SJCRH30 (cell line): ENCODE measurements at regions not wholly inside any gene's neighbourhood (a gene's known extent, or its start where the extent isn't known, plus 50 kb on each side); places are given as distances from the start of the nearest gene placed in this dataset.
A peak's percentile ranks its signal among the peaks of the same experiment; 100 is the strongest.

Source experiments
- DNase-seq, 2 experiments: peaks; one replicate each; pipeline ENCODE4 v3.0.0-alpha.2; 2015 to 2020
- H3K27ac ChIP-seq: fragments of 250-450 bp; sonication (Bioruptor Pico); 2 replicates; pipeline ENCODE4 v1.5.1; 2020; ENCODE audit warnings: mild to moderate bottlenecking, moderate library complexity
- H3K27me3 ChIP-seq: fragments of 250-450 bp; sonication (Bioruptor Pico); 2 replicates; pipeline ENCODE4 v1.5.1; 2020; ENCODE audit warnings: mild to moderate bottlenecking, moderate library complexity
- H3K36me3 ChIP-seq: fragments of 250-450 bp; sonication (Bioruptor Pico); 2 replicates; pipeline ENCODE4 v1.5.1; 2020; ENCODE audit warnings: mild to moderate bottlenecking, moderate library complexity
- H3K4me1 ChIP-seq: fragments of 250-450 bp; sonication (Bioruptor Pico); 2 replicates; pipeline ENCODE4 v1.5.1; 2020; ENCODE audit warnings: mild to moderate bottlenecking, moderate library complexity
- H3K4me3 ChIP-seq: fragments of 250-450 bp; sonication (Bioruptor Pico); 2 replicates; pipeline ENCODE4 v1.5.1; 2020; ENCODE audit warnings: mild to moderate bottlenecking, moderate library complexity
- H3K9me3 ChIP-seq: fragments of 250-450 bp; sonication (Bioruptor Pico); replicated peaks from 2 replicates; pipeline ENCODE4 v1.5.1; 2020; ENCODE audit warnings: mild to moderate bottlenecking, moderate library complexity

DNA sequence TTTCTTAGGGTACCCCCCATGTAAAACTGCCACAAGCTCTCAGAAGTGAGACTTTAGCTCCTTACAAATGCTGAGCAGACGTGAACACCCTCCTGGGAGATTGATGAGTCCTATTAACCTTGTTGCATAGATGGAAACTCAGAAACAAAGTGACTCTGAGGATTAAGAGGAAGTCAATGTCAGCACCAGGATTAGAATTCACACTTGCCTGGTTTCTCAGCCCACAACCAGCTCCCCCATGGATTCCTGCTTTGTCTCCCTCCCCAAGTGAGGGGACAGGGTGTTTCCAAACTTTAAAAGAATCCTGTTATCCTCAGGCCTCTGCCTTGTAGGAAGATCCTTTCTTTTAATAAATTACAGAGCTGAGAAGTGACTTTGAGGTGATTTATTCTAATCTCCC is 324.4 kb downstream of the NDFIP2 start:
- Histone ChIP-seq H3K27me3 (no peaks in the 10 kb centered on the region), H3K9me3 (no peaks in the 10 kb centered on the region; the same call in 1 of the 2 replicates), H3K36me3 (no peaks in the 10 kb centered on the region), H3K27ac (no peak overlapping the region), H3K4me3 (no peak overlapping the region), H3K4me1 (peaks cover 10% of the 10 kb centered on the region)
- no peak for DNase-seq

DNA sequence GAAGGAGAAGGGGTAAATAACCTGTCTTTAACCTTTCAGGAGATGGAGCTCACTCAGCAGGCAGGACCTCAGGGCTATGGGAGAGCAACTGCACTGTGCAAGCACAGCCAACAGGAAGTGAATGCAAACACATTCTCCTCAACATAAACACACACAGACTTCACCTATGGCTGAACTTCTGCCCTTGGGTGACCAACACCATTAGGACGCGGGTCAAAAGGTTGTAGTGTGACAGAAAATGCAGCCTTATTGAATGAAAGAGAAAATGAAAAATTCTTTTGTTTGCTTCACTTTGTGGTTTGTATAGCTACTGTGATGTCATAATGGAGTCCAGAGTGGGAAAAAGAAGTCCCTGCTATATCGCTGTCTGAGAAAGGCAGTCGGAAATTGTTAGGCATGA is 323.0 kb downstream of the NDFIP2 start:
- DNase-seq = no peak
- H3K4me1 ChIP-seq = peaks cover 19% of the 10 kb centered on the region
- H3K36me3 ChIP-seq = no peaks in the 10 kb centered on the region

DNA sequence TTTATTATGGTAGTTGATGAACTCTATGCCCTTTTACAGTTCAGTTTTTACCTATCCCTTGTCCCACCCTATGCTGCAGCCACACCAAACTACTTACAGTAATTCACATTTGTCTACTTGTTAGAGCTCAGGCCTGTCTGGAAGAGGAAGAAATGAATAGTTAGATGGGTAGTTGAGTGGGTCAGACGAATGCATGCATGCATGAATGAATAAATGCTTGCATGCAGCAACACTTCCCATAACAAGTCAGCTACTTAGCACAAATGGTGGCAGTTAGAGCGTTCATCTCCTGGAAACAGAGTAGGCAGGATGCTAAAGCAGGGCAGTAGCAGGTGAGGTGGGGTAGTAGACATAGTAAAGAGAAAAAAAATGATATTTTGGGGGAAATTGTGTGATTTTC is 322.3 kb downstream of the NDFIP2 start:
- H3K4me1 ChIP-seq = peaks cover 22% of the 10 kb centered on the region
- no peak overlapping the region for H3K27ac ChIP-seq
- no peaks in the 10 kb centered on the region for H3K36me3 ChIP-seq
- no peaks in the 10 kb centered on the region for H3K27me3 ChIP-seq
- H3K4me3 ChIP-seq = no peak overlapping the region
- no peak for DNase-seq
- no peaks in the 10 kb centered on the region for H3K9me3 ChIP-seq

More for the DNA sequence above, 323.0 kb downstream of the NDFIP2 start:
- Histone ChIP-seq H3K4me3 (no peak overlapping the region), H3K27me3 (no peaks in the 10 kb centered on the region), H3K9me3 (no peaks in the 10 kb centered on the region; the same call in 1 of the 2 replicates), H3K27ac (no peak overlapping the region)

DNA sequence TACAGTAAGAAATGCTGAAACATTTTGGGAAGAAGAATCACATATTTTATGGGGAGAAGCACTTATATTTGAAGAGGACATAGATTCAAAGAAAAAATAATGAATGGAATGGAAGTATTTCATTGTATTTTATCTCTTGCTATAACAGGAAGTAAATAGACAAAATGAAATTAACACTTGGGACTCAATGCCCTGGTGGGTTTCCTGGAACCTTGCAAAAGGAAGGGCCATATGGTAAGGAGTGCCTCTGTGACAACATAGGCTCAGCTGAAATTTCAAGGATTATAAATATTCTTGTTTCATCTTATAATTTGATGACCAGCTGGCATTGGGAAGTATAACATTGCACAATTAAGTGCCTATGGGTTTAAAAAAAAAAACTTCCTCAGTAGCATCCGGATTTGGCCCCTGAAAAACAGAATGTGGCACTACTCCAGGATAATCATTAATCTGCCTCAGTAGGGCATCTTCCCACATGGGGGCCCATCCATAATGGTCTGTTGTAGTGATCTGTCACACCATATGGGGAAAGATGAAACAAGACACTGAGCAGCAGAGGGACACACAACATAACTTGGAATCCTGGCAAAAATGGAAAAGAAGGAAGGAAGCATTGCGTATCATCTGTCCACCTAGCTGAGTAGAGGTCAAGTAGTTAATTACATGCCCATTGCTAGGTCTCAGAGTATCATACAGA is 321.6 kb downstream of the NDFIP2 start:
- H3K4me1 ChIP-seq = peaks cover 22% of the 10 kb centered on the region
- no peak overlapping the region for H3K4me3 ChIP-seq
- DNase-seq = no peak
- H3K27ac ChIP-seq = no peak overlapping the region
- no peaks in the 10 kb centered on the region for H3K9me3 ChIP-seq
- no peaks in the 10 kb centered on the region for H3K27me3 ChIP-seq
- no peaks in the 10 kb centered on the region for H3K36me3 ChIP-seq

DNA sequence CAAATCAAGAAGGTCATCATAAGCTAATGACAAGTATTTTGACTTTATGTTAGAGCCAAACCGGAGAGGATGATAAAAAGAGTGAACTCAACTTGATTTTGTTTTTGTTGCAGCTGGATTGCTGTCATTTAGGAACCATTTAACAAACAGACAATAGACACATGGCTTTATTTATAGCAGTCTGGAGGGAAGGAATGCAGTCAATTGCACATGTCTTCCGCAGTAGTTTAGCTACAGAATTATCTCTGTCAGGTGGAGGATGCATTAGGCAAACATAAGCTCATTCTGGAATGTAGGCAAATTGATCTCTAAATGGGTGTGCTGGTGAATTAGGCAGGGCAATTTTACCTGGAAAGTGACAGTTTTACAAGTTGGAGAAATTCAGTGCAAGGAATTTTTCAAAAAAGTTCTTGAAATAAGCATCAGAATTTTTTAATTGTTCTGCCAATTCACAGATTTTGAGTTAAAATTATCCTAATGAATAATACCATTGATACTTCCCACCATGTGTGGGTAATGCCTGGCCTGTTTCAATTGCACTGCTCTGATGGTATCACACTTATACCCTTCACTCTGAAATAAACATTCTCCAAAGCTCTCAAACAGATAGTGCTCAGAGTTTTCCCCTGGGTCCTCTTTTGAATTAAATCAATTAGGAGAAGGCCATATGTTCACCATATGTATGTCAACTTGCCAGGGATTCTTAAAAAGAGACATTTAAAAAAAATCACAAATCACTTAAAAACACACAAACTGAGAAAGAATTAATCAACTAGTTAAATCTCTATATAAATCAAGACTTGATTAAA is 318.3 kb downstream of the NDFIP2 start:
- Histone ChIP-seq H3K36me3 (no peaks in the 10 kb centered on the region), H3K4me1 (peaks cover 49% of the 10 kb centered on the region), H3K27me3 (no peaks in the 10 kb centered on the region), H3K4me3 (no peak overlapping the region), H3K9me3 (0 out of 2 replicates have a peak, but pooled peaks cover 3% of the 10 kb centered on the region), H3K27ac (no peak overlapping the region)
- no peak for DNase-seq

DNA sequence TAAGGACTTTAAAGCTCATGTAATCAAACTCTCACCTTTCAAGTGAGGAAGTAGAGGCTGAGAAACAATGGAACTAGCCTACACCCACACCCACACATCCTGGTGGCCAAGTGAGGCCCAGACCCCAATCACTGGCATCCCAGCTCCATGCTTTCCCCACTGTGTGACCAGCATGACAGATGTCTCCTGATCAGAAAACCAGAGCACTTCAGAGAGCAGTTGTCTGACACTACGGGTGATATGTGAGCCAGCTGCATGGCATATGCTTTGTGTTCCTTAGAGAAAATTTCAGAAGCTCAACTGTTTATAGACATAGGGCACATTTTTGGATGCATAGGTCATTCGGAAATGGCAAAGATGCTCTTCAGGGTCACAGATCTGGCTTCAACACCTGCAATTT is 315.2 kb downstream of the NDFIP2 start:
- Histone ChIP-seq H3K27me3 (no peaks in the 10 kb centered on the region), H3K4me3 (no peak overlapping the region), H3K27ac (peak overlapping the region; percentile 59), H3K9me3 (0 out of 2 replicates have a peak, but pooled peaks cover 3% of the 10 kb centered on the region), H3K4me1 (peaks cover 51% of the 10 kb centered on the region), H3K36me3 (no peaks in the 10 kb centered on the region)
- DNase-seq = peak; percentile 68 to 77

DNA sequence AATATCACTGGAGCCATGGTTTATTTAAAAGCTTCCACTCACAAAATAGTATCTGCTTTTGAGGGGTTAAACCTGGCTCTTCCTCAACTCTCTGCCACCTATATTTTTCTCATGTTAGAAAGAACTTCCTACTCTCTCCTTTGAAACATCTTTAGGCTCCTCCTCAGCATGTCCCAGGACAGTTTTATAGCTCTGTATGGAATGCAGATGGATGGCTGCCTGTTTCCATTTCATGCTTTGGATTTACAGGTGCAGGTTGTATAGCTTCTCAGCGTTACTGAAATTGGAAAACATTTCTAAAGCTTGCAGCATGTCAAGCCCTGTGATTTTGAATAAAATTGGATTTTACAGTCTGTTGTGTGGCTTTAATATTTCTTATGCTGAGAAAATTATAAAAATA is 314.0 kb downstream of the NDFIP2 start:
- Histone ChIP-seq H3K4me1 (peaks cover 51% of the 10 kb centered on the region), H3K9me3 (0 out of 2 replicates have a peak, but pooled peaks cover 3% of the 10 kb centered on the region), H3K36me3 (no peaks in the 10 kb centered on the region), H3K4me3 (no peak overlapping the region), H3K27me3 (no peaks in the 10 kb centered on the region), H3K27ac (no peak overlapping the region)
- DNase-seq = no peak

DNA sequence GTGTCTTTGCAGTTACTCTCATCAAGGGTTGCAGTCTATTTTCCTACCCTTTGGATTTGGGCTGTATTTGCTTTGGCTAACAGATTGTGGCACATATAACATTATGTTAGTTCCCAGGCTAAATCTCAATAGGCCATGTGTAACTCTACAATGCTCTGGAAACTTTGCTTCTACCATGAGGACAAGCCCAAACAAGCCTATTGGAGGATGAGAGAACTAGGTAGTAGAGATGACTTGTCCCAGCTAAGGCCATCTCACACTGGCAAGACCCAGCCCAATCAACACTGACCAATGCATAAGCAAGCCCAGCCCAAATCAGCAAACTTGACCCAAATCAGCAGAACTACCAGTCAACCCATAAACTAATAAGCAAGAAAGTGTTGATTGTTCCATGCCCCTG is 311.8 kb downstream of the NDFIP2 start:
- DNase-seq = no peak
- no peak overlapping the region for H3K4me3 ChIP-seq
- no peaks in the 10 kb centered on the region for H3K27me3 ChIP-seq
- 0 out of 2 replicates have a peak, but pooled peaks cover 11% of the 10 kb centered on the region for H3K9me3 ChIP-seq
- H3K27ac ChIP-seq = no peak overlapping the region
- H3K4me1 ChIP-seq = peaks cover 39% of the 10 kb centered on the region
- no peaks in the 10 kb centered on the region for H3K36me3 ChIP-seq

DNA sequence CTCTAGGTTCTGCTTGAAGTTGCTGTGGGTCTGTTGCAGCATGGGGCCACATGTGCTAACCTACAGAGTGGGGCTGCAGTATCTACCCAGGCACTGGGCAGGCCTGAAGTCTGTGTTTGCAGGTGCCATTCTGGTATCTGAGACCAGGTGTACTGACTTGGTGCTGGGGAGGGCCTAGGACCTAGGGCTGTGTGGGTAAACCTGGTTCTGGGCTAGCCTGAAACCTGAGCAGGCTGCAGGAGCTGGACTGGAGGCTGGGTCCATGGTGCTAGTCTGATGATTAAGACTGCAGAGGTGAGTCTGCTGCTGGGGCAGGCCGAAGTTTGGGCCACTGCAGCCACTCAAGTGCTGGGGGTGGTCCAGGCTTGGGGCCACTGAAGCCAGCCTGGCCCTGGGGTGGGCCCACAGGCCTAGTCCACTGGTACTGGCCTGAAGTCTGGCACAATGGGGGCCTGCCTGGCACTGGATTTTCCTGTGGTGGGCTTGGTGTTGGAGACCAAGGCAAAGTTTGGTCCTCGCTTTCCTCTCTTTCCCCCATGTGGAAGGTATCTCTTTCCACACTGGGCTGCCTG is 310.6 kb downstream of the NDFIP2 start:
- Histone ChIP-seq H3K27me3 (no peaks in the 10 kb centered on the region), H3K9me3 (0 out of 2 replicates have a peak, but pooled peaks cover 11% of the 10 kb centered on the region), H3K36me3 (no peaks in the 10 kb centered on the region), H3K4me3 (no peak overlapping the region), H3K4me1 (peaks cover 32% of the 10 kb centered on the region), H3K27ac (no peak overlapping the region)
- DNase-seq = no peak

DNA sequence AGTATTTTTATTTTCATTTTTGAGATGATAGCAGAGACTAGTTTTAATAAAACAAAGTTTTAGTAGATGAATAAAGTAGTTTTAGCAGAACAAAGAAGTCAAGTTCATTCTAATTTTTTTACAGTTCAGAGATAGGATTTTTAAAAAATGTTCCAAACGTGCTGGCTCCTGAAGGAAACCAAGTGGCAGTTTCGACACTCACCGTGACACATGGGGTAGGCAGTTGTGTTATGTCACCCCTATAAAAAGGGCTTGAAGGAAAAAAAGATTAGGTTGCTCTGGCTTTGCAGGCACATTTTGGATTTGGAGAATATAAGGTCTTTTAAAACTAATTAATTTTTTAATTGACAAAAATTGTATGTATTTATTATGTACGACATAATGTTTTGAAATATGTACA is 305.2 kb downstream of the NDFIP2 start:
- H3K36me3 ChIP-seq = no peaks in the 10 kb centered on the region
- no peak overlapping the region for H3K4me3 ChIP-seq
- H3K27me3 ChIP-seq = no peaks in the 10 kb centered on the region
- DNase-seq = no peak
- peaks cover 33% of the 10 kb centered on the region for H3K4me1 ChIP-seq
- 0 out of 2 replicates have a peak, but pooled peaks cover 8% of the 10 kb centered on the region for H3K9me3 ChIP-seq
- no peak overlapping the region for H3K27ac ChIP-seq

DNA sequence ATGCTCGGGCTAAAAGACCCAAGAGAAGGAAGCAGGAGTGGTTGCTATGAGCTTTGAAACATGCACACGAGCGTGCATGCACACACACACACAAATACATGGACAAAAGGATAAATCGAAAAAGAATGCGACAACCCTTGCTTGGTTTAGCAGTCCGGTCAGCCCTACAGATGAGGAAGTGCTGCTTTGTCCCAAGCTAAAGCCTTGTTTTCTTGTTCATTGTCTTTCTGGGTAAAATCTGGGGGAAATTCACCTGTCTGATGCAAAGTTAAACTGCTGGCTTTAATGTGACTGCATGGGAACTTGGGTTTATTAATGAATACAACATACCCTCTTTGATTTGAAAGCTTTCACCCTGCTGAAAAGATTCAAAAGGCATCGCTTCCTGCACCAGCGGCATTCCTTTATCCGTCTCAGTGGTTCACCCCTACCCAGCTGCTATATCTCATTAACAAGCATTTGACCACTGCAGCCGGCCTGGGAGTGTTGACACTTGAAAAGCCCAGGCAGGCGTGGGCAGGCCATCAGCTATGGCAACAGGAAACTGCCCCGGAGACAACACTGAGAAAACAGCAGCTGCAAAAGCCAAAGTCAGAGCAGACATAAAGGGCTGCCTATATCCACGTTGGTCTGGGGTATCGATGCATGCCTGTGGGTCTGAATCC is 301.7 kb downstream of the NDFIP2 start:
- Histone ChIP-seq H3K9me3 (no peaks in the 10 kb centered on the region), H3K4me1 (peaks cover 58% of the 10 kb centered on the region), H3K27ac (peak overlapping the region; percentile 94), H3K4me3 (peak overlapping the region; percentile 32), H3K27me3 (no peaks in the 10 kb centered on the region), H3K36me3 (no peaks in the 10 kb centered on the region)
- peak; percentile 98 to 99 for DNase-seq

DNA sequence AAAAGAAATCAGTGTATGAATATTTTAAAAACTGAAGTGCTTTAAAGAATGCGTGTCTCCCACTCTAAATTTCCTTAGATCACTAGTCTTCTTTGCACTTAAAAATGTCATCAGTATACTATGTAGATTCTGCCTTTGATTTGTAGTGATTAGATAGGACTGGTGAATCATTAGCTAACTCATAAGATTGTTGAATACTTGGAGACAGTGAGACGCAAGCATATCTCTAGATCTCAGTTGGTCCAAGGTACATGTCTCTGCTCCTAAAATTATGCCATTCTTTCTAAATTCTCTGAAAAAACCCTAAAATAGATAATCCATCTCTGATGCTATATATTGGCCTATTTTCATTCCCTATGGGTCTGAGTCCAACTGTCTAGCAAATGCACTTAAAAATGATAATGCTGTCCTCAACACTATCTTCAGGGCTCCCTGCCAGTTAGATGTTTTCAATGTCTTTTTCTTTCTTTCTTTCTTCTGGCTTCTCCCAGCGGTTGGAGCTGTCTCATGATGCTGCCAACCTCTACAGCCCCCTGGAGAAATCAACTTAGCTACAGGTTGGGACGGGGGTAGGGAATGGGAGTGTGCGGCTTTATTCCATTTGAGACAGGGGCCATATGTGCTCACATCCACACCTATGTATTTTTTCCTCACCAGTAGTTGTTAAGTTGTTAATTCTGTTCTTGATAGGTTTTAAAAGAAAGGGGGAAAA is 301.0 kb downstream of the NDFIP2 start:
- Histone ChIP-seq H3K9me3 (no peaks in the 10 kb centered on the region), H3K27ac (peak overlapping the region; percentile 94), H3K4me3 (peak overlapping the region; percentile 32), H3K4me1 (peaks cover 65% of the 10 kb centered on the region), H3K27me3 (no peaks in the 10 kb centered on the region), H3K36me3 (no peaks in the 10 kb centered on the region)
- DNase-seq = peak; percentile 35 to 64

DNA sequence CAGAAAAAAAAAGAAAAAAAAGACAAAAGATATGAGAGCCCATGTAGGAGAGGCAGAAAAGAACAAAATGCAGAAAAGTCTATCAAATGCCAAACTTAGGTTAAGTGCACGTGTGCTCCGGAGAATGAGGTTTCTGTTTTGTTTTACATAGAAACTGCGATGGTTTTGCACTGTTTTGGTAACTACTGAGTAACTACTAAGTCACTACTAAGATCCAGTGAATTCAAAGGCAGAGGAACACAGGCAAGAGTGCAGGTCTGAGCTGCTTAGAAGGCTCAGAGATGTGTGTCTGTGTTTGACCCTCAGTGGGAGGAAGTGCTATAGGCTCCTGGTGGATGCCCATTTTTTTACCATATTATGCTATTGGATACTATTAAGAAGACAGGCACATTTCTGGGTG is 299.3 kb downstream of the NDFIP2 start:
- Histone ChIP-seq H3K27me3 (no peaks in the 10 kb centered on the region), H3K36me3 (no peaks in the 10 kb centered on the region), H3K27ac (peak overlapping the region; percentile 96), H3K4me3 (no peak overlapping the region), H3K9me3 (no peaks in the 10 kb centered on the region), H3K4me1 (peaks cover 83% of the 10 kb centered on the region)
- peak in 1 of 2 experiments; percentile 52 for DNase-seq

DNA sequence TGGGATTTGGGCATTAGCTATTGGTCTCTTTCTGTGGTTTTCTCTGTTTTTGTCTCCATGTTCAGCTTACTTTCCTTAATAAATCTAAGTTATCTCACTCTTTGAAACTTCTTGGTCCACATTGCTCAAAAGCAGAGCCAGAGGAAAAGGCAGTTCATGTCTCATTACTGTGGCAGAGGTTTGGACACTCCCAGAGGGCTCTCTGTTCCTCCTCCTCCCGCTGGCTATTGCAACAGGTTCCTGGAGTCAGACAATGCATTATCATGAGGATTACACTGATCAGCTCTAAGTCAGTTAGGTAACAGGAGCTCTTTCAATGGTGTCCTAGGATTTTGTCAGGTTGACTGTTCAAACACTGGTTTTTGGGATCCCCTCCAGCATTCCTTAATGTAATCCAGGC is 298.8 kb downstream of the NDFIP2 start:
- peaks cover 85% of the 10 kb centered on the region for H3K4me1 ChIP-seq
- peak overlapping the region; percentile 96 for H3K27ac ChIP-seq
- no peaks in the 10 kb centered on the region for H3K36me3 ChIP-seq
- DNase-seq = peak; percentile 51 to 80
- no peaks in the 10 kb centered on the region for H3K27me3 ChIP-seq
- H3K9me3 ChIP-seq = no peaks in the 10 kb centered on the region
- no peak overlapping the region for H3K4me3 ChIP-seq
